ENCODE measurements at regions not wholly inside any gene's neighbourhood (a gene's known extent, or its start where the extent isn't known, plus 50 kb on each side); places are given as distances from the start of the nearest gene placed in this dataset.

GRCh38 chr6:163895162-163895561 is 480.6 kb downstream of the QKI start:
- Histone ChIP-seq H3K9me3 (peaks cover 0 to 4% (median 0%) of the 10 kb centered on the region in 3 donors), H3K4me1 (peaks cover 0 to 6% (median 0%) of the 10 kb centered on the region in 3 donors), H3K4me3 (no peak overlapping the region), H3K27ac (no peak overlapping the region), H3K36me3 (no peaks in the 10 kb centered on the region), H3K27me3 (no peaks in the 10 kb centered on the region)
- TF ChIP-seq POLR2A (IDR thresholded peaks at IDR 0.05) (no peak), POLR2AphosphoS5 (IDR thresholded peaks at IDR 0.05) (no peak), EP300 (IDR thresholded peaks at IDR 0.05) (no peak)
- TF ChIP-seq, protein P1, sequence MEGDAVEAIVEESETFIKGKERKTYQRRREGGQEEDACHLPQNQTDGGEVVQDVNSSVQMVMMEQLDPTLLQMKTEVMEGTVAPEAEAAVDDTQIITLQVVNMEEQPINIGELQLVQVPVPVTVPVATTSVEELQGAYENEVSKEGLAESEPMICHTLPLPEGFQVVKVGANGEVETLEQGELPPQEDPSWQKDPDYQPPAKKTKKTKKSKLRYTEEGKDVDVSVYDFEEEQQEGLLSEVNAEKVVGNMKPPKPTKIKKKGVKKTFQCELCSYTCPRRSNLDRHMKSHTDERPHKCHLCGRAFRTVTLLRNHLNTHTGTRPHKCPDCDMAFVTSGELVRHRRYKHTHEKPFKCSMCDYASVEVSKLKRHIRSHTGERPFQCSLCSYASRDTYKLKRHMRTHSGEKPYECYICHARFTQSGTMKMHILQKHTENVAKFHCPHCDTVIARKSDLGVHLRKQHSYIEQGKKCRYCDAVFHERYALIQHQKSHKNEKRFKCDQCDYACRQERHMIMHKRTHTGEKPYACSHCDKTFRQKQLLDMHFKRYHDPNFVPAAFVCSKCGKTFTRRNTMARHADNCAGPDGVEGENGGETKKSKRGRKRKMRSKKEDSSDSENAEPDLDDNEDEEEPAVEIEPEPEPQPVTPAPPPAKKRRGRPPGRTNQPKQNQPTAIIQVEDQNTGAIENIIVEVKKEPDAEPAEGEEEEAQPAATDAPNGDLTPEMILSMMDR (IDR thresholded peaks at IDR 0.05): no peak
- no peak for ATAC-seq

DNA sequence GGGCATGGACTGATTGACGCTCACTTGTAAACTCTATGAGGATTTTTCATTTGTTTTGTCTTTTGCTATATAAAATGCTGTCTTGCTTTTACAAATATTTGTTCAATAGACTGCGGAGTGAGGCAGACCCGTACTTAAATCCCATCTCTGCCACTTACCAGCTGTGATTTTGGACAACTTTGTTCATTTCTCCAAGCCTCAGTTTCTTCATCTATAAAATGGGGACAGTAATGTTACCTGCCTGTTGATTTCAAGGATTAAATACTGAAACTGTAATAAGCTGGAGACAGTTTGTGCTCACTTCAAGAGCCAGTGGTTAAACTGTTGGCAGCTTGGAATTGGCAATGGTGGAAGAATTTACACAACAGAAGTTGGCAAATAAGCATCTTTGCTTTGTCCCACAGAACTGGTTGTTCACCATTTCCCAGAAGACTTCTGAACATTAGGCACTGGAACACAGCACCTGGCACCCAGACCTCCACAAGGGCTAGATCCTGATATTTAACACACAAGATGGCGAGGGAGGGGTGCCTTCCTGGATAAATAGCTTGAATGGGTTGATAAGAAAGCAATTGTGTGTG is 479.2 kb downstream of the QKI start:
- H3K4me1 ChIP-seq: peaks cover 0 to 6% (median 0%) of the 10 kb centered on the region in 3 donors
- no peak overlapping the region for H3K4me3 ChIP-seq
- no peaks in the 10 kb centered on the region for H3K27me3 ChIP-seq
- TF ChIP-seq EP300 (IDR thresholded peaks at IDR 0.05): no peak
- TF ChIP-seq POLR2A (IDR thresholded peaks at IDR 0.05): no peak
- TF ChIP-seq POLR2AphosphoS5 (IDR thresholded peaks at IDR 0.05): no peak
- TF ChIP-seq, protein P1 (IDR thresholded peaks at IDR 0.05): no peak
- WGBS, 2 donors (ENCODE audit: low coverage in 1 of 2): 74 to 80% methylated on average over 1 to 4 of the region's 4 CpGs
- no peak for ATAC-seq
- no peak overlapping the region for H3K27ac ChIP-seq
- peaks cover 0 to 4% (median 0%) of the 10 kb centered on the region in 3 donors for H3K9me3 ChIP-seq
- no peaks in the 10 kb centered on the region for H3K36me3 ChIP-seq

DNA sequence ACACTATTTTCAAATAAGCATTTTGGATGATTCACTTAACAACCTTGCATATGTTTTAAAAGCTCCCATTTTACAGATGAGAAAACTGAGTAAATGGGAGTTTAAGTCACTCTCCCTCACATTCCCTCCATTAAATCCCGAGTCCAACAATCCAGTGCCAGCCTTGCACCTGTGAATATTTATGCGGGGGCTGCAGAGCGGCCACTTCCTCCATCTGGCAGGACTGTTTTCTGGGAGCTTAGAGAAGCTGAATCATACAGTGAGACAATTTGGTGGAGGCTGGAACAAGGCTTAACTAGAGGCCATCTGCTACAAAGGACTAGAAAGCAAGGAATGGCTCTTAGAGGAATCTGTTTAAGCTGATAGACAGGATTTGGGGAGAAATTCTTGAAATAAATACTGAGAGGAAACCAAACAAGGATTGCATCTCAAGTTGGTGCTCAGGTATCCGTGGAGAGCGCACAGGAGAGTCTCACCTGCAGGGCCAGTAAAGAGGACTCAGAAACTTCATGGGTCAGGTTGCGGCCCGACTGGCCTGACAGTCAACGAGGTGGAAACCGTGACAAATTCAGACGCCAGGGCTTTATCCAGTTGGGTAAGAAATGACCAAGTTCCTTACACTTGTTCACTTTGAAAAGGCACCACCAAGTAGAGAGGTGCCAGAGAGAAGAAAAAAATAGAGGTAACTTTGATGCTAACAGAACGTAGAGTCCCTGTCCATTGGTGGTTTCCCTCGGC is 478.5 kb downstream of the QKI start:
- H3K36me3 ChIP-seq: no peaks in the 10 kb centered on the region
- ATAC-seq: no peak
- H3K4me3 ChIP-seq: no peak overlapping the region
- peaks cover 0 to 6% (median 0%) of the 10 kb centered on the region in 3 donors for H3K4me1 ChIP-seq
- WGBS, 2 donors (ENCODE audit: low coverage in 1 of 2): 68 to 90% methylated on average over 7 to 12 of the region's 12 CpGs
- TF ChIP-seq, protein P1 (IDR thresholded peaks at IDR 0.05): no peak
- no peak for TF ChIP-seq POLR2A (IDR thresholded peaks at IDR 0.05)
- no peak for TF ChIP-seq EP300 (IDR thresholded peaks at IDR 0.05)
- no peak for TF ChIP-seq POLR2AphosphoS5 (IDR thresholded peaks at IDR 0.05)
- H3K27me3 ChIP-seq: no peaks in the 10 kb centered on the region
- H3K27ac ChIP-seq: no peak overlapping the region
- peaks cover 0 to 3% (median 0%) of the 10 kb centered on the region in 3 donors for H3K9me3 ChIP-seq

DNA sequence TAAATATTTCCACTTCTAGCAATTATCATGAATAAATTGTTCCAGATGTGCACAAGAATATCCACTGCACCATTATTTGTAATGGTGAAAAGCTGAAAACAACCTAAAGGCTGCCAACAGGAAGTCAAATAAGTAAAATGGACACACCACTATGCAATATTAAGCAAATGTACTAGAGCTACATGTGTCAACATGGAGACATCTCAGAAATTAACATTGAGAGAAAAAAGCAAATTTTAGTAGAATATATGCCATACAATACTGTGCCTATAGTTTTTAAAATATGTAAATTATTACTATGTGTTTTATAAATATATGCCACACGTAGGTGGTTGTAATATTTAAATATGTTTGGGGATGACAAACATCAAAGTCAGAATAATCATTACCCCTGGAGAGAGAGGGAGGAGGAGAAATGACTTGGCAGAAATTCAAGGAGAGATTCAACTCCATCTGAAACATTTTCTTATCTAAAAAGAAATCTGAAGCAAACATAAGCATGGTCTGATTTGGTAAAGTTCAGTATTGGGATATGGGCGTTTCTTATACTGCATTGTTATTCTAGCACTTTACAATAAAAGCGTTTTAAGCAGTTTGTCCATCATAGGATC is 475.5 kb downstream of the QKI start:
- Histone ChIP-seq H3K36me3 (no peaks in the 10 kb centered on the region), H3K27me3 (no peaks in the 10 kb centered on the region), H3K4me1 (no peaks in the 10 kb centered on the region), H3K9me3 (no peaks in the 10 kb centered on the region), H3K4me3 (no peak overlapping the region), H3K27ac (no peak overlapping the region)
- no peak for ATAC-seq
- TF ChIP-seq EP300 (IDR thresholded peaks at IDR 0.05) (no peak), POLR2AphosphoS5 (IDR thresholded peaks at IDR 0.05) (no peak), POLR2A (IDR thresholded peaks at IDR 0.05) (no peak)
- TF ChIP-seq, protein P1 (IDR thresholded peaks at IDR 0.05): no peak
- WGBS, 2 donors (ENCODE audit: low coverage in 1 of 2): 71 to 83% methylated on average over 2 to 3 of the region's 3 CpGs
